HG02678 (cell line): ENCODE measurements at regions not wholly inside any gene's neighbourhood (a gene's known extent, or its start where the extent isn't known, plus 50 kb on each side); places are given as distances from the start of the nearest gene placed in this dataset.

Experiments used
- ATAC-seq: cut with Tn5 transposase; IDR thresholded peaks from one replicate; pipeline ENCODE4 v1.9.1; 2021; ENCODE audit warnings: mild to moderate bottlenecking, moderate library complexity; ENCODE audit not compliant: unreplicated experiment

GRCh38 chr5:4363045-4363444 is 767.4 kb downstream of the IRX1 start:
- ATAC-seq = no peak

DNA sequence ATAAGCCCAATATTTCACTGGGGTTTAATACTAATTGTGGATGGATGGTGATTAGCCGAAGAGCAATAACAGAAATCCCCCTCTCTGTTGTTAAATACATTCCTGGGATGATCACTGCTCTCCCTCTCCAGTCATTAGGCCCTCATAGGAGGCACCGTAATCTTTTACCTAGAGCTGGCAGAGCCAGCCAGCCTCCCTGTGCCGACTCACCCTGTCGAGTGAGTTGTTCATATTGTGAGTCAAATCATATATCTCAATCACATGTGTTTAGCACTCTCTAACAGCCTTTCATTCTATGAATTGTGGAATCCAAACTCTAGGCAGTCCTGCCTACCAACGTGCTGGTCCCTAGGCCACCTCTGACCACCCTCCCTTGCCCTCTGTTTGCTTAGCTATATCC is 771.0 kb downstream of the IRX1 start:
- no peak for ATAC-seq

GRCh38 chr5:4370218-4370617 is 769.9 kb upstream of the ADAMTS16 start:
- ATAC-seq = no peak

- no peak for ATAC-seq
Observed at GRCh38 chr5:4372481-4372880, 767.6 kb upstream of the ADAMTS16 start.

DNA sequence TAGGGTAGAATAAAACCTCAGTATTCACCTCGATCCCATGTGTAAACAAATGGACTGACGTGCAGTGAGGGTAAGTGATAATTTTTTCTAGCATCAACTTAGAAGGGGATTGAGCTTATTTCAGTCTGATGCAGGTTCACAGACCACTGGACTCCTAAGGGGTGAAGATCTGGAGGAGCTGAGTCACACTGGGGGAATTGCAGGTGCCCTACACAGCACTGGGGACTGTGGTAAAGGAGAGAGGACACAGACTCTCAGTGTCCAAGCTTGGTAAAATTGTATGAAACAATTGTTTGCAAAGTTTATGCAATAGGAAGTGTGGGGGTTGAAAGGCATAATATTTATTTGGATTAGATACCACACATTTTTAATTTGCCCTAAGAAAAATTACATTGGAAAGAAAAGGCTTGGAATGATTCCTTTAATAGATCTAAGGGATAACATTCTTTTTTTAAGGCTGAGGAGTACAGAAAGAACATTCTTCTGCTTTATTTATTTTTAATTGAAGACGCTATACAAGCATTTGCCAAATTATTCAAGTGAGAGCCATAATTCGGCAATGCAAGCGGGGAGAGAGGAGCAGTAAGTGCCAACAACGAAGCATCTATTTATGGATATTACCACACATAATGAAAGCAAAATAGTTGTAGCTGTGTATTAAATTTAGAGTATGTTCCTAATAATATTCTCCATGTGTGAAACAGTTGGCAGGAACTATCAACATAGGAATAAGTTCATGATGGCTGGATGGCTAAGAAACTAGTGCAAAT is 766.9 kb upstream of the ADAMTS16 start:
- ATAC-seq = no peak

GRCh38 chr5:4374866-4375265 is 765.3 kb upstream of the ADAMTS16 start:
- ATAC-seq = no peak

- no peak for ATAC-seq
Observed at GRCh38 chr5:4375640-4376039, 764.5 kb upstream of the ADAMTS16 start.

DNA sequence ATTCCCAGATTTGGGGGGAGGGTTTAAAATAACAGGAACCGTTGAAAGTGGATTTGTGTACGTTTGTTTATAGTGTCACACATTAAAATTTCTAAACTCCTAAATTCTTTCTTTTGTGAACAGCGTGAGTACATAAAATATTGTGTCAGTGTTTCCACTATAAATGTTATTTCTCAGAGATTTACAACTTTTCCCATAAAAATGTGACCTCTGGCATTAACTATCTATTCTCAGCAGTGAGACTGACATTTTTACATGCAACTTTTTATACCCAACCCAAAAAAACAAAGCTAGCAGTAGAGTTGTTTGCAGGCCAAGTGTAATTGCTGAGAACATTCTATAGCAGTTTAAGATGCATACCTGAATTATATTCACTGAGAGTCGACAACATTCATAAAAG is 757.0 kb upstream of the ADAMTS16 start:
- ATAC-seq = no peak

GRCh38 chr5:4383518-4384198 is 756.5 kb upstream of the ADAMTS16 start:
- ATAC-seq = no peak

DNA sequence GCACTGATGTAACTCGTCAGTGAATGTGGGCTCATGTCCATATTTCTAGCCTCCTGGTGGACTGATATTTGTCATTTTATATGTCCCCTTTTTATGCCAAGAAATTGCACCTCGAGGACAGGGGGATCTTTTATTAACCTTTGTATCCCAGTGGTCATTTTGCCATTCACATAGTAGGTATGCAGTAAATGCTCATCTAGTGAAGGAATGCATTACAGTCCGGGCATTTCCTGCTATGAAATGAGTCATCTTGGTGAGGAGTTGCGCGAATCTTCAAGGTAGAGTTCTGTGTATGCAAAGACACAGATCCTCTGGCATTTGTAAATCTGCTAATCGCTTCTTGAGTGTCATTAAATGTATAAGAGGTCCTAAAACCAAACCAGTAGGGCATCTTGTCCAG is 755.5 kb upstream of the ADAMTS16 start:
- ATAC-seq = no peak

DNA sequence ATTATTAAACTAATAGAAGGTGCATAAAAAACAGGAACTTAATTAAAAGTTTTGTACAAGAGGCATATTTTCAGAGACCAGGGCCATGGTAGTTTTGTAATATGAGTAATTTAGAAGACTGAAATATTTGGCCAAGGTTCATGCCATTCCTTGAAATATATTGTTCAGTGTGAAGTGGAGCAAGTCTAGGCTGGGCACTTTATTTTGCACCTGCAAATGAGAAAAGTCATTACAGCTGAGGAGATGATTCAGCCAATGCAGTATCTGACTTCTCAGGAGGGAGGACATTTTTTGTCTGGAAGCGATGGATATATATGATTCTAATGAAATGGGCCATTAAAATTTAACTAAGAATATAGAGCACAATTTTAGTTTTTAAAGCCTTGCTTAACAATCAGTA is 754.0 kb upstream of the ADAMTS16 start:
- ATAC-seq = no peak

DNA sequence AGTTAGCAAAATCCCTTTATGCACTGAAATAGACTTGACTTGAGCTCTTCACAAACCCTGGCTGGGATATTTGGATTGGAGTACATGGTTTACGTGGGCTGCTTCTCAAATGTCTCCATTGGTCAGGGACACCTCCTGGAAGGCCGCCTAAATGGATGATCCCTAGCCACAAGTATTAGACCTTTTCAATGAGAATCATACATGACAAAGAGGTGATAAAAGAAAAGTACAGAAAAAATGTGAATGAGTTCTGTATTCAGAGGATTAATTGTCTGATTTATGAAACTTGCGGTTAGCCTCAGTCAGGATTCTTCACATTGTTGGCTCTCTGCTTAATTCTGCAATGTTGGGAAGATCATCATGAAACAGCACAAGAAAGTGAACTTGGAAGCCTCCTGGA is 752.8 kb upstream of the ADAMTS16 start:
- ATAC-seq = no peak

DNA sequence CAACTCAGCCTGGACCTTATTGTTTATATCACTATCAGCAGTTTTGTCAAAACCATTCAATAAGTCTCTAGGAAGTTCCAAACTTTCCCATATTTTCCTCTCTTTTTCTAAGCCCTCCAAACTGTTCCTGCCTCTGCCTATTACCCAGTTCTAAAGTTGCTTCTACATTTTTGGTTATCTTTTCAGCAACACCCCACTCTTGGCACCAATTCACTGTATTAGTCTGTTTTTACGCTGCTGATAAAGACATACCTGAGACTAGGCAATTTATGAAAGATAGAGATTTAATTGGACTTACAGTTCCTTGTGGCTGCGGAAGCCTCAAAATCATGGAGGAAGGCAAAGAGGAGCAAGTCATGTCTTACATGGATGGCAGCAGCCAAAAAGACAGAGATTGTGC is 744.4 kb upstream of the ADAMTS16 start:
- no peak for ATAC-seq

DNA sequence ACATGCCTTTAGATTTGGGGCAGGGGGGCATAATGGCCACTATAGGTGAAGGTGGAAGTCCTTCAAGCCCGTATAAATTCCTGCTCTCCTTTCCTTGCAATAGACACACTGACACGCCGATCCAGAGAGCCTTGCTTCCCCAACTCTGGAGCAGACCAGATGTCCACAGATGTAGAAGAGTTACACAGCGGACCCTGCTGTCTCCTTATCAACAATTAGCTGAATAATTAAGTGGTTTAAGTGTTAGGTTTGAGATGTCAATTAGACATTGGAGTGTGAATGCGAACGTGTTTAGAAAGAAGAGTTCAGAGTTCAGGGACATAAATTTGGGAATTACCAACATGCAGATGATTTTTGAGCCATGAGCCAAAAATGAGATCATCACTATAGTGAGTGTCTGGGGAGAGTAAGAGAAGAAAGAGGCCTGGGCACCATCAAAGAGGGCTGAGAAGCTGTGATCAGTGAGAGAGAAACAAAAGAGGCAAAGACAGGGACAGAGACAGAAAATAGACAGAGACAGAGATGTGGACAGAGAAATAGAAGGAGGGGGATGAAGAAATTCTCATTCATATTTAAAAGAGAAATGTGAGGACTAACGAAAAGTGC is 734.4 kb upstream of the ADAMTS16 start:
- no peak for ATAC-seq

DNA sequence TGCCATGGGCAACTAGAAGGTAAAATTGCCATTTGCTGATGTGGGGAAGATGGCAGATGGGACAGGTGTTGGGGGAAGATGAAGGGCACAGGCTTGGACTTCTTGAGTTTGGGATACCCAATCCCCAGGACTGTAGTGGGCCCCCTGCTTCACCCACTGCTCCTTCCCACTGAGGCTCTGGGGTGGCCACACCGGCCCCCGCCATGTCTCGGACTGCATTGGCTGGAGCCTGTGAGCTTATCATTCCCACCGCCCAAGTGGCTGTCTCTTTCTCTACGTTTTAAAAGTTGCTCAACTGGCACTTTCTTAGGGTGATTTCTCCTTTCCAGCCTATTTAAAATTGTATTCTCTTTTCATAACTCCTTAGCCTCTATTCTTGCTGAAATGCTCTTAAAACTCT is 730.0 kb upstream of the ADAMTS16 start:
- ATAC-seq = no peak

GRCh38 chr5:4411664-4412063 is 728.5 kb upstream of the ADAMTS16 start:
- ATAC-seq = no peak

- no peak for ATAC-seq
Observed at GRCh38 chr5:4413996-4414395, 726.1 kb upstream of the ADAMTS16 start.

- no peak for ATAC-seq
Observed at GRCh38 chr5:4418084-4418483, 722.0 kb upstream of the ADAMTS16 start.

DNA sequence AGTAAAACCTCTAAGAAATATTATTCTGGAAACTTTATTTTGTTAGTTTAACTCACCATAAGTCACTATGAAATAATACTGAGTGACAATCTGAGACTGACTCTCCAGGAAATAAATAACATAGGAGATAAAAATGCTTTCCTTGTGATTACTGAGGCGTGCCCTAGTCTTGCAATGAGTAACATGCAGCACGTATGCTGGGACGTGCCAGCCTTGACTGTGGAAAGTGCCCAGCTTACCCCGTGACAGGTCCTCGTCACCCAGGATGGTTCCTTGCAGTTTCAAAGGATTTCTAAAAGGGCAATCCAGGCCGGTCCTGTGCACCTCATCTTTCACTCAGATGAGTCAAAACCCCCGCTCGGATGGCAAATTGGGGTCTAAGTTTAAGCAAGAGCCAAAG is 720.8 kb upstream of the ADAMTS16 start:
- no peak for ATAC-seq

GRCh38 chr5:4420177-4420576 is 720.0 kb upstream of the ADAMTS16 start:
- no peak for ATAC-seq

- ATAC-seq = no peak
Observed at GRCh38 chr5:4420681-4421080, 719.4 kb upstream of the ADAMTS16 start.

- no peak for ATAC-seq
Observed at GRCh38 chr5:4422247-4422646, 717.9 kb upstream of the ADAMTS16 start.
